ENCODE measurements at regions not wholly inside any gene's neighbourhood (a gene's known extent, or its start where the extent isn't known, plus 50 kb on each side); places are given as distances from the start of the nearest gene placed in this dataset.

DNA sequence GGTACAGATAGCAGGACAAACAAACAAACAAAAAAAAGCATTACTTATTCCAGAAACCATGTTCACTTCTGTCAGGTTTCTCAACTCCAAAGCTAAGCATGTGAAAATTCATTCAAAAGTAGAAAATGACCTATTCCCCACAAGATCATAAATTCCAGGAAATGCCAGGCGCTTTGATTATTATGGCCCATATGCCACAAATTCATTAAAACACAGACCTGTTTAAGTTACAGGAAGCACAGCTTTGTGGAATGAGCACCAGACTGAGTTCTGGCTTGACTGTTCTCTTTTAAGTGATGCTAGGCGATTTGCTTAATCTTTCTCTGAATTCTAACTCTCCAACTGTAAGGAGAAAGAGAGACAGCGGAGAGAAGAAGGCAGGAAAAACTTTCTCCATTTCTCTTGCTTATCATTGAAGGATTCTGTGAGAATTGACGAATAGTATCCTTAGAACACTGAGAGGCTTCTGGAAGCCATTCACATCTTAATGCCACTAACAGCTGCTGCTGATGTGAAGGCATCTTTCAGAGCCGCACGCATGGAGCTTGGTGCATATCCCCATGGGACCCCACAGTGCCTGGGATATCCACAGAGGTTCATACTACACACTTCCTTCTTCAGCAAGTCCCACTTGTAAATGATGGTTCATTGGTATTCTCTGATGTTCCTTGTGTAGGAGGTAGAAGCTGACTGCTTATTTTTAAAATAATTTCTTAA lies 138.0 kb downstream of the ZNF674 start:
- TF ChIP-seq, protein P1, sequence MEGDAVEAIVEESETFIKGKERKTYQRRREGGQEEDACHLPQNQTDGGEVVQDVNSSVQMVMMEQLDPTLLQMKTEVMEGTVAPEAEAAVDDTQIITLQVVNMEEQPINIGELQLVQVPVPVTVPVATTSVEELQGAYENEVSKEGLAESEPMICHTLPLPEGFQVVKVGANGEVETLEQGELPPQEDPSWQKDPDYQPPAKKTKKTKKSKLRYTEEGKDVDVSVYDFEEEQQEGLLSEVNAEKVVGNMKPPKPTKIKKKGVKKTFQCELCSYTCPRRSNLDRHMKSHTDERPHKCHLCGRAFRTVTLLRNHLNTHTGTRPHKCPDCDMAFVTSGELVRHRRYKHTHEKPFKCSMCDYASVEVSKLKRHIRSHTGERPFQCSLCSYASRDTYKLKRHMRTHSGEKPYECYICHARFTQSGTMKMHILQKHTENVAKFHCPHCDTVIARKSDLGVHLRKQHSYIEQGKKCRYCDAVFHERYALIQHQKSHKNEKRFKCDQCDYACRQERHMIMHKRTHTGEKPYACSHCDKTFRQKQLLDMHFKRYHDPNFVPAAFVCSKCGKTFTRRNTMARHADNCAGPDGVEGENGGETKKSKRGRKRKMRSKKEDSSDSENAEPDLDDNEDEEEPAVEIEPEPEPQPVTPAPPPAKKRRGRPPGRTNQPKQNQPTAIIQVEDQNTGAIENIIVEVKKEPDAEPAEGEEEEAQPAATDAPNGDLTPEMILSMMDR (IDR thresholded peaks at IDR 0.05; ENCODE audit: low read depth, low read length): no peak
- no peak for TF ChIP-seq POLR2A (IDR thresholded peaks at IDR 0.05; ENCODE audit: extremely low read depth, insufficient read length)

Data from NB4 (cell line).